ENCODE measurements at regions not wholly inside any gene's neighbourhood (a gene's known extent, or its start where the extent isn't known, plus 50 kb on each side); places are given as distances from the start of the nearest gene placed in this dataset.

DNA sequence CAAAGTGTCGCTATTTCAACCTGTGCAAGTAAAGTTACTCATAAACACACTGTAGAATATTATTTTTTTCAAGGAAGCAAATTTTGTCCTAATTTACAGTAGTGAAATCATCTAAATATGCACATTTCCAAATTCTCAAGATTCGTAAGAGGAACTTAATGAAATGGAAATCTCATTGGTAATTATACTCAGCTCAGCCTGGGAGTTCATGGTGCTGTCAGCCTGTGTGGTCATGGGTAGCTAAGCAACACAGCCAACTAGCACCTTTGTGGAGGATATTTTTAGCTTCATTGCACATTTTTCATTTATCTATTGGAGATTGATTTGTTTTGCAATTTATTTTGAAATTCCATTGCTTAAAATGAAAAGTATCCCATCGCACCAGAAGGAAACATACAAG is 975.7 kb upstream of the ZEB2 start:
- DNase-seq, result no peak

DNA sequence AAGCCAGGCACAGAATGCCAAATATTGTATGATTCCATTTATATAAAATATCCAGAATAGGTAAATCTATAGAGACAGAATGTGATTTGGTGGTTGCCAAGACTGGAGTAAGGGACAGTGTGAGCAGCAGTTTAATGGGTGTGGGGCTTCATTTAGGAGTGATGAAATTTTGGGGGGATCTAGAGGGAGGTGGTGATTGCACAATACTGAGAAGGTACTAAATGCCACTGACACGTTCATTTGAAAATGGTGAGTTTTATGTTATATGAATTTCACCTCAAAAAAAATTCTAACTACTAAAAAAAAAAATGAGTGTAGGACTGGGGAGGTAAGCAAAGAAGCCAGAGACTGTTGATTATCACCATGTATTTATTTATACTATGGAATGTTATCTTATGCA is 974.5 kb upstream of the ZEB2 start:
- DNase-seq, result no peak

DNA sequence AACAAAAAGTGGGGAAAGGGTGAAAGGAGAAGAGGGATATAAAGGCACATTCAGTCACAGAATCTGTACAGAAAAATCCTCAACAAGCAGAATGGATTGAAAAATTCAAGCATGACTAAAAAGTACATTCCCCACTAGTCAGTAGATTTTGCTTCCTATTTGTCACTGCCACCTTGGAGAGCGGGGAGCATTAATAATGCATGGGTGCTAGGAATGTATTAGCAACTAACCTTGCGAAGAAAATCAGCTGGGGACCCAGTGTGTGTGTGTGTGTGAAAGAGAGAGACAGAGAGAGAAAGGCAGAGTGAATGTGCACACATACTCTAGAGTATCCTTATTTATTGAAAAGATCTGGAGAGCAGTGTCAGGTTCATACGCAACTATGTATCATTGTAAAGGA is 968.7 kb upstream of the ZEB2 start:
- DNase-seq, result no peak

DNA sequence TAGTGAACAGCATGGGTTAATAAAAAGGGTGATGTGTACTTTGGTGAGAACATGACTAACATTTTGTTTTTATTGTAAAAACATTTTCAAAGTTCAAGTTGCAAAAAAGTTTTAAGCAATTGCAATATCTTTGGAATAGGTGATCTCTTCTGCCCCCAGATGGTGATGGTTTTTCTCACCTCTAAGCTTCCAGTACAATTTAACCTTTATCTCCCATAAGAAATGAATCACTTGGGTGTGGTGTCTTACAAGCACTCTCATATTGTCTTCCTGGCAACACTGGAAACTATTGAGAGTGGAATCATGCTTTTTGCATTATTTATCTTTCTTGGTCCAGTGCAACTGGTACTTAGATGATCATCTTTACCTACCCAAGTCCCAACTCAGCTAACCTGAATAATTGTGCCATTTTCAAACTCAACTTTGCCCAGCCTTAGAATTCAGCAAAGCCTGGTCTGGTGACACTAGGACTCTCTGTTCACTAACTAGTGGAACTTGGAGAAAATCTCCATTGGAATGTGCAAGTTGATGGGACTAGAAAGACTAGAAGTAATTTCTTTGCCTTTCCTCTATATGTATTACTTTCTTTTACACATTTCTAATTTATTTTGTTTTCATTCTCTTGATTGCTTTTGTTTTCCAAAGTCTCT is 964.7 kb upstream of the ZEB2 start:
- DNase-seq, result no peak

DNA sequence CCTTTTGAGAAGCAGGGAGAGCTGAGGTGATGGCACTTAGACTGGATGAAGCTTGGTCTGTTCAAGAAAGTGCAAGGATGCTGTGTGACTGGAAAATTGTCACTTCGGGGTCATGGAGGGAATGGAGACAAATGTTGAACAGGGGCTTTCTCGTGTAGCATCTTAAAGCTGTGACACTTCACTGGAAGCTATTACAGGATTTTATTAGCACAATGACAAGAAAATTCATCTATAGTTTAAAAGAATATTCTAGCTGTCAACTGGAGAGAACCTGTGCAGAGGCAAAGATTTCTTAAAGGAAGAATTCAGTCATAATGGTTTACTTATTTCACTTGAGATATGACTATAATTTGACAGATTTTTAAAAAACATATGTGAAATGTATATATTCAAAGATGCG is 963.9 kb upstream of the ZEB2 start:
- no peak for DNase-seq

DNA sequence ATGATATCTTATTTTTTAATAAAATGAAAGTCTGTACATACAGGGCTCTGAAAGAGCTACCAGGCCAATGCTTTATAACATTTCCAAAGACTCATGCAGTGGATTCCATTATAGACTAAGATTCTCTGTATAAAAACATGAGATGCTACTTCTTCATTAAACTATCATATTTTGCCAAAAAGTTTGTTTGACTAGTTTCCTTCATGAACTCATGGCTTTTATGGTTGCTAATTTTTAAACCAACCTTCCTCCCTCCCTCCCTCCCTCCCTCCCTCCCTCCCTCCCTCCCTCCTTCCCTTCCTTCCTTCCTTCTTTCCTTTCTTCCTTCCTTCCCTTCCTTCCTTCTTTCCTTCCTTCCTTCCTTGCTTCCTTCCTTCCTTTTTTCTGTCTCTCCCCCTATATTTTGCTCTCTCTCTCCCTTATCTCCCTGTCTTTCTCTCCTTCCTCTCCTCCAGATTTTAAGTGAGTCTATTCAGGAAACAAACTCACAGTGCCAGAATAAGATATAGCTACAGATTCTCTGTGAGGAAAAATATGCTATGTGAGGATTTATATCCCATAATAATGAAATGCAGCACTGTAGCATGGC is 961.5 kb upstream of the ZEB2 start:
- no peak for DNase-seq

DNA sequence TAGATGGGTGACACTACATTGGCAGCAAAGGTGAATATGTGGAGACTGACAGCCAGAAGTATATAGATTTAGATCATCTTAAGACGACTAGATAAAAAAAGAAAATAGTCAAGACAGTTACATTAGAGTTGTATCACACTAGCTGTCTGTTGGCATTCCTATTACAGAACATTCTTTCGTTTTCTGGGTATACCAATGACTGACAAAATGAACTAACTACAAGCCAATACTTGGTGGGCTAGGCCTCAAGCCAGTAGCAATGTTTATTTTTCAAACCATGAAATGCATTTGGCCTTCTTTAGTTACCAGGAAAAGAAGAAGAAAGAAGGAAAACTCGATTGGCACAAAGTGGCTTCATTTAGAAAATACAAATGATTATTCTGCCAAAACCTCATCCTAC is 944.9 kb upstream of the ZEB2 start:
- no peak for DNase-seq

DNA sequence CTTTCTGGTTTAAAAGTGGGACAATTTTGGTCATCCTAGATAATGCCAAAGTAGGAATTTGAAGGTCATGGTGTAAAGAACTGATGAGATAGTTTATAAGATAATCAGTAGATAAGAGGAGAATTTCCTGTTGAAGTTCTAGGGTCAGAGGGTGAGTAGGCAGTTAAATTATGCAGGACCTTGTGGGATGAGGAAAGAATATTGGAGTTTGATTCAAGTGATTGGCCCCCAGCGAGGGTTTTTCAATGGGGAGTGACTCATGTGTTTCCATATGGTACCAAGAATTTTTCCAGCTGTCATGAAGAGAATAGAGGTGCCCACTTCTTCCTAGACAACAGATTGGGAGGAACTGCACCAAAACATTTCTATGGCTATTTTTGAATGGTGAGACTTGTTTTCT is 940.2 kb upstream of the ZEB2 start:
- no peak for DNase-seq

DNA sequence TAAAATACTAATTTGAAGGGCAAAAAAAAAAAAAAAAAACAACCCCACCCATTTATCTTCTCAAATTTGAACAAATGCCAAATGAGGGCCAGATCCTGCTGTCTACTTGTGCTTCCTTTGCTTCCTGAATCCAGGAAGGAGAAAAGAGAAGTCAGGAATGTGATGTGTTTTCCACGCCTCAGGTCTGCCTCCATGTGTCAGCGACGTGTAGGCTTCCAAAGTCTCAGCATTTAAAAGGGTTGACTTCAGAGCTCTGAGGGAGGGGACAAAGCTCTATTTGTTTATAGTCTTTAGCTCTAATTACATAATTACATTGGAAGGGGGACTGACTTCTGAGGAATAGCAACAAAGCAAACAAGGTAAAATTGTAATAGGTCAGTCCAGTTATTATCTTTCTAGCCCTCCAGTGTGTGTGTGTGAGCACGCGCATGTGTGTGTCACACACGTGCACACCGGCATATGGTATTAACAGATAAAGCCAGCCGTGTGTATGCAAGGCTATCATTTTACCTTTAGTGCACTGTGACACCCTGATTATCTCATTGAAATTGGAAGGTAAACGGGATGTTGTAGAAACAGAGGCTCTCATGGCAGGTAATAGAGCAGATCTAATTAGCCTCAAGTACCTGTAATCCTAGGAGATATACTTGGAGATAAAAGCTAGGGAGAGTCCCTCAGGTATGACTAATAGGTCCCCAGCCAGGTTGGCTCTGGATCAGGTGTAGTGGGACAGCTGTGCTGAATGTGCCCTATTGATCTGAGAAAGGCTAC is 911.4 kb upstream of the ZEB2 start:
- DNase-seq, result peak; percentile 83

DNA sequence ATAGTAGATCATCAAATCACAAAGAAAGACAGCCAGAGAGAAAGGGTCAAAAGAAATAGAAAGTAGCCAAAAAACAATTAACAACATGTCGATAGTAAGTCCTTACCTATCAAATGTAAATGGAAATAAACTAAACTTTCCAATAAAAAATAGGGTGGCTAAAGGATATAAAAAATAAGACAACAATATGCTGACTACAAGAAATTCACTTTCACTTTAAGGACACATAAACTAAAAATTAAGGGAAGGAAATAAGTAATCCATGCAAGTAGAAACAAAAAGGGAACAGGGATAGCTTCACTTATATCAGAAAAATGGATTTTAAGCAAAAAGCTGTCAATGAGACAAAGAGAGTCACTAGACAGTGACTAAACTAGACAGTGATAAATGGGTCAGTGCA is 903.9 kb upstream of the ZEB2 start:
- DNase-seq, result no peak

DNA sequence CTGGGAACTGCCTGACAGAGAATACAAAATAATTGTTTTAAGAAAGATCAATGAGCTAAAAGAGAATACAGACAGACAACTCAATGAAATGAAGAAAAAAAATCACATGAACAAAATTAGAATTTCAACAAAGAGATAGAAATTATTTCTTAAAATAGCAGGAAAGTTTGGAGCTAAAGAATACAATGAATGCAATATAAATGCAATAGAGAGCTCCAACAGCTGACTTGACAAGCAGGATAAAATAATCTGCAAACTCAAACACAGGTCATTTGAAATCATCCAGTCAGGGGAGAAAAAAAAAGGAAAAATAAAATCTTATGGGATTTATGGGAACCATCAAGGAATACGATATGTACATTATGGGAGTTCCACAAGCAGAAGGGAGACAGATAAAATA is 902.7 kb upstream of the ZEB2 start:
- DNase-seq, result no peak

DNA sequence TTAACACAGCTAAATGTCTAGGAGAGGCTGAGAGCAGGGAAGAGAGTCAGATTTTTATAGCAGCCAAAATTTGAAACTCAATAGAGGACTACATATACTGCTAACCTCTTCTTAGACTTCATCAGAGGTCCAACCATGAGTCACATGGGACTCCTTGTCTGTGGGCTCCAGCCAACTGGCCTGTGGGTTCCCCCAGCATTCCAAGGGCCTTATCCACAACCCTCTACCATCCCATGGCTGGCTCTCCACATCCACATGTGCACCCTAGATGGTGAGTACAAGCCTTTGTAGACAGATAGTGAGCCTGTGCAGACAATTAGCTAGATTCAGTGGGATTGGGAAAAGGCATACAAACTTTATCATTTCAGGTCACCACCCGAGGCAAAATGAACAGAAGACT is 901.9 kb upstream of the ZEB2 start:
- DNase-seq, result no peak

DNA sequence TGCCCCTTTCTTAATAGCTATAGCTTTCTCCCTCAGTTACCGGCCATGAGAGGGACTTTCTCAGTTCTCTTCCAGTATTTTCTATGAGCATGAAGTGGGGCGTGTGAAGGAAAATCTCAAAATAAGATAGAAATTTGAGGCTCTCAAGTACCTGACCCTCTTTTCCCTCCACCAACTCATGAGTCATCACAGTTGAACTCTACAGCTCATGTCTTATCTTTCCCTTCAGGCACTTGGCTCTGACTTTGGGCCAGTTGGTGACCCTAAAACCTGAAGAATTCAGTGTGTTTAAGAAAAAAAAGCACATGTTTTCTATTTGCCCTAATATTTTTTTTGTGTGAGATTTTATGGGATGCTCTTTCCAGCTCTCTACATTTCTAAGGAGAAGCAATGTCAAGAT is 896.7 kb upstream of the ZEB2 start:
- DNase-seq, result no peak

DNA sequence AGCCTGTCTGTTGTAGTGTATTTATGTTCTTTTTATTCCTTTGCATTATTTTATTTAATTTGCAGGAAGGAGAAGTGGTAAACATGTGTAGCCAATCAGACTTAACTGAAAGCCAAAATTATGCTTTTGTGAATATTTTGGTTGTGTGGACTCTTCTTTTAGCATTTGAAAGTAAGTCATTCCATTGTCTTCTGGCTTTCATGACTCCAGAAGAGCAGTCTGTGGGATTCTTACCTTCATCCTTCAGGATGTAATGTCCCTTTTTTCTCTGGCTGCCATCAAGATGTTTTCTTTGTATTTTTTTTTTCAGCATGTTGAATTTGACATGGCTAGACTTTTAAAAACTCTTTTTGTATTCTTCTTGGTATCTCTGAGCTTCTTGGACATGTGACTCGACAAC is 895.2 kb upstream of the ZEB2 start:
- no peak for DNase-seq

DNA sequence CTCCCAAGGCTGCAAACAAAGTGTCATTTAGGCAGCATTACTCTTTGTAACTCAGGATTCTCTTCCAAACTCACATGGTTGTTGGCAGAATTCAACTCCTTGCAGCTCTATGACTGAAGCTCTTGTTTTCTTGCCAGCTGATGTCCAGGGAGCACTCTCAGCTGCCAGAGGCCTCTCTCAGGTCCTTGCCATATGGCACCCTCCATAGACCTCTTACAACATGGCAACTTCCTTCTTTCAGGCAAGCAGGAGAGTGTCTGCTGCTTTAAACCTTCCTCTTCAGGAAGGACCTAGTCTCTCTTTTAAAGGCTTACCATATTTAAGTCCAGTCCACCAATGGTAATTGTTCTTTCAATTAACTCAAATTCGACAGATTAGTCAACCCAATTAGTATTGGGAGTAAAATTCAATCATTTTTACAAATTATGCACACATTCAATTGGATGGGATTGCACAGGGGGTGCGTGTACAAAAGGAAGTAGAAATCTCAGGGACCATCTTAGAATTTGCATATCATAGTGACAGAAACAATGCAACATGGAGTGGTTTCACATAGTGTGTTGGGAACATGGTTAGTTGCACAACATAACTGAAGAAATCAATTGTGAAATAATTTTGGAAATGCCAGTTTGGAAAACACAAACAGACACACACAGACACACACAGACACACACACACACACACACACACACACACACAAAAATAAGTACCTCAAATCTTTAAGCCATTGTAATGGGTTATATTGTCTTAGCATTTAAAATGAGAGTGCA is 893.5 kb upstream of the ZEB2 start:
- no peak for DNase-seq

DNA sequence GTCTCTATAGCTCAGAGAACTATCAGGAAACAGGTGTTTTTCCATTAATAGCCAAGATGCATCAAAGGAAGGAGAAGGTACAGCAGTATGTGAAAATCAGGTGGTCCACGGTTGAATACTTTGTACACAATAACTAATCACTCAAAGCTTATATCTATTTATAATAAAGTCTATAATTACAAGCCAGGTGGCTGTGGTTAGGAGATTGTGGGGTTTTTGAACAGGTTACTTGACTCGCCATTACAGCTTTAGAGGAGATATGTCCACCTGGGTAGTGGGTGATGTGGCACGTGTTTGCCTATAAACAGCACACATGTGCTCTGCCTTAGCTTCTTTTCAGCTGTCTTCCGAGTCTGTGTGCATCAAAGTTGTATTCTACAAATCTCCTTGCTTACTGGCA is 892.2 kb upstream of the ZEB2 start:
- DNase-seq, result no peak

DNA sequence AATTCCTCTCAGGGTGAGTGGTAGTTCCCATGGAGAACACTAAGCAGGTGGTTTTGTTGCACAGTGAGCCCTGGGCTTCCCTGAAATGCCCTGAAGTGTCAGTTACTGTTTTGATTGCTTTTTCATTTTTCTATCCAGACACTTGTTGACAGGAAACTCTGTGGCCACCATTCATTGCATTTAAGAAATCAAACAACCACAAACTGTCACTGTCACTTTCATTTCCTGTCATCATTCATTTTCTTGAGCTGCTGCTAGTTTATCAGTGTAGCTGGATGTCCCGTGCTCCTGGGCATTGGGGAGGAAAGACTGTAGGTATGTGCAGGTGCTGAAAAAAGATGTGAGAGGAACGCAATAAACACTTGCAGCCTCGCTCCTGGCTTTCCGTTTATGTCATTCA is 891.6 kb upstream of the ZEB2 start:
- DNase-seq, result no peak

DNA sequence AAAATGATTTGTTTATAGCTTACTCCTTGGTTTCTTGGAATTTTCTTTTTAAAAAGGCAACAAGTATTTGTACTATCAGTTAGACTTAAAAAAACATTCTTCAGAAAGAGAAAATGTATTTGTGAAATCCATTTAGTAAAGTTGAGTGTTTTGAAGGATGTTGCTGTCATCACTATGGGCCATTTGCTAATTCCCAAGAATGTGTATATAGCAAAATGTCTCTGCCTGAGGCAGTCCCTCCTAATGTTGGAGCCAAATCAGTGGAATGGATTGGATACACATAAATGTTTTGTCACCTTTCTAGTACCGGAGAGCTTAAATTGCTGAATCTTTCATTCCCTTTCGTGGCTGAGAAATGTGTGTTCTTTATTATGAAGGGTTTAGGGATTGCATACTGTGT is 890.2 kb upstream of the ZEB2 start:
- DNase-seq, result no peak

DNA sequence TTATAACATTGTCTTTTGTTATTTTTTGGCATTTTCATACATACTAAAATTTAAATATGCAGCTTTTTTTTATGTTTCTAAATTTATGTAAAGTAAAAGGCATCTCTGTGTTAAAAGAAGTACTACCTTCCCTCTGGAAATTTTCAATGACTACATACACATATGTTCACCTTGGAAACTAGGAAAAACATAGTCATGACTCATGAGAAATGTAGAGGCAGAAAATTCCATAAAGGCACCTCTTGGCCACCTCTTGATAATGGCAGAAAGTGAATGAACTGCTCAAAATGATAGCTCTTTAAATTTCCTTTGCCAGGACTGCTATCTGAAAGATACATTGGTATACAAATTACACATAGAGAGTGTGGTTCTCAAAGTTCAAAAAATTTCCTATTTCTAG is 889.1 kb upstream of the ZEB2 start:
- no peak for DNase-seq

DNA sequence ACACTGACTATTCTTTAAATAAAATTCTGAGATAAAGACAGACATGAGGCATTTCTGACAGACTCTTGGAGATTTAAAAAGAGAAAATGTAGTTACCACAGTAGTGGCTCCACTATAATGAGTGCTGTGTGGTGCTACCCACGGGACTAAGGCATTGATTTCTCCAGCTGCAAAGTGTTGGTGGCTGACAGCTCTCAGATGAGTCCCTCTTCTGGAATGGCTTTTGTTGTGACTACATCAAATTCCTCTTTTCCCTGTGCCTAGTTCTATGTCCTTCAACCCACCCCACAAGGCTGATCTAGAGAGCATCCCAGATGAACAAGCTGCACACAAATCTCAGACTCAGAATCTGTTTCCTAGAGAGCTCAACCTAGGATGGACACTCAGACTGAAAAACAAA is 884.8 kb upstream of the ZEB2 start:
- no peak for DNase-seq

DNA sequence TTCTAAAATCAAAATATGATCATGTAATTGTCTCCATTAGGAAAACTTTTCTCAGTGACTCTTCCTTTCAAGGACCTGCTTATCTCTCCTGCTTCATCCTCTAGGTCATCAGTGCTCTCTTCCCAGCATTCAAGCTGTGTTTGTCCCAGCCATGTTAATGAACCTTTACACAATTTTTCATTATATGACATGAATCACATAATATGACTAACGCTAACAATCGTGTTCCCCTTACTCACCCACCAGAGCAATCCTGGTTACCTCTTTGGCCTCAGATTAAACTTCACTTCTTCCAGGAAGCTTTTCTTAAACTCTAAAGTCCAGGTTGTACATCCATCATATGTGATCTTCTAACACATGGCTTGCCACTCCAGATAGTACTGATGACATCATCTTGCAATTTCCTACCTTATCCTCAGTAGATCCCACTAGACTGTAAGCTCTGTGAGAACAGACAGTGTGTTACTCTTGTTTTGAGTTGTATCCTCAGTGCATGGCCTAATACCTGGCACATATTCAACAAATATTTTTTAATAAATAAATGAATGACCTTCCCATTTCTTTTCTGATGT is 882.9 kb upstream of the ZEB2 start:
- no peak for DNase-seq

DNA sequence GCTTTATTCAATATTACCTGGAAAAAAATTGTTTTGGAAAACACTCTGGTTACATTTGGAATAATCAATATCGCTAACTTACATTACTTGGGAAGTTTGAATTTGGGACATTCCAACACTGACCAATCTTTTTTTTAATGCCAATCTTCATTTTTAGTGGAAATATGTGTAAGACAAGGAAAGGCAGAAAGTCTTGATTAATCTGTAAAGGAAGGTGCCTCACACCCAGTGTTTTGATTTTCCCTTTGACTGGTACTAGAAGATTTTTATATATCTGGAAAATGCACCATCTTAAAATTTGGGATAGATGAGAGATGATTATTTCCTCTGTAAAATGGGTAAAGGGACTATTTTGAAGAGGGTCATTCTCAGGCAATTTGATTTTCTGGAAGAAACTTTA is 879.2 kb upstream of the ZEB2 start:
- DNase-seq, result no peak

DNA sequence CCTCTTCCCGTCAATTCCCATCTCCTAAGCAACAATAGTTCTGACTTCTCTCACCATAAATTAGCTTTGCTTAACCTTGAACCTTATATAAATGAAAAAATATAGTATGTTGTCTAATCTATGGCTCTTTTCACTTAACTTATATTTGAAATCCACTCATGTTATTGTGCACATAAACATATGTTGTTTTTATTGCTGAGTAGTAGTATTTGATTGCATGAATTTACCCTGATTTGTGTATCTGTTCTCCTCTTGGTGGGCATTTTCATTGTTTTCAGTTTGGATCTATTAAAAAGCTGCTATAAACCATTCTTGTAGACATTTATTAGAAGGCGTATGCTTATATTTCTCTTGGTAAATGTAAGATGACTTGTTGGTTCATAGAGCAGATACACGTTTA is 874.3 kb upstream of the ZEB2 start:
- no peak for DNase-seq

DNA sequence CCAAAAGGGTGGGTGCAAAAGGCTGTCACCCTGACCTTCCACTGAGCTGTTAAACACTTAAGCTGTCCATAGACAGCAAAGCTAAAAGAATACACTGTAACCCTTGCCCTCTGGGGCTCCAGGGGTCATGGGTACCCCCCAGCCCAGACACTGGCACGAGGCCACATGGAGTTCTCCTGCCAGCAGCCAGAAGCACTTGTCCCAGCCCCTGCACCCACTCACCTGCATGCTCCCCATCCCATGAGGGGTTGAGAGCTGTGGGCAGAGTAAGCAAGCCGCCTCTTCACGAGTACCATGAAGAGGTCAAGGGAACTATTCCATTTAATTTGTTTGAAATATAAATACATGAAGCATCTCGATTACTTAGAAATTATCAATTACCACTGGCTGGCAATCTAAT is 867.1 kb upstream of the ZEB2 start:
- no peak for DNase-seq

All from NCI-H82 (cell line).